ENCODE measurements at regions not wholly inside any gene's neighbourhood (a gene's known extent, or its start where the extent isn't known, plus 50 kb on each side); places are given as distances from the start of the nearest gene placed in this dataset.
A peak's percentile ranks its signal among the peaks of the same experiment; 100 is the strongest.

- peak; percentile 56 for DNase-seq
Observed at GRCh38 chr4:35500812-35501211, 743.5 kb downstream of the ARAP2 start.

- no peak for DNase-seq
Observed at GRCh38 chr4:35503435-35503834, 740.9 kb downstream of the ARAP2 start.

- peak; percentile 13 for DNase-seq
Observed at GRCh38 chr4:35506161-35506560, 738.2 kb downstream of the ARAP2 start.

GRCh38 chr4:35511851-35512250 lies 732.5 kb downstream of the ARAP2 start:
- DNase-seq = no peak

- no peak for DNase-seq
Observed at GRCh38 chr4:35516102-35516501, 728.2 kb downstream of the ARAP2 start.

GRCh38 chr4:35520059-35520458 lies 724.3 kb downstream of the ARAP2 start:
- DNase-seq = no peak

GRCh38 chr4:35521682-35522081 lies 722.6 kb downstream of the ARAP2 start:
- no peak for DNase-seq

GRCh38 chr4:35525192-35525978 lies 718.9 kb downstream of the ARAP2 start:
- peak; percentile 40 for DNase-seq

- no peak for DNase-seq
Observed at GRCh38 chr4:35526456-35526855, 717.9 kb downstream of the ARAP2 start.

GRCh38 chr4:35534962-35535361 lies 709.4 kb downstream of the ARAP2 start:
- DNase-seq = no peak

GRCh38 chr4:35538807-35539206 lies 705.5 kb downstream of the ARAP2 start:
- peak; percentile 18 for DNase-seq

- DNase-seq = peak; percentile 25
Observed at GRCh38 chr4:35539404-35540055, 704.8 kb downstream of the ARAP2 start.

- DNase-seq = peak; percentile 27
Observed at GRCh38 chr4:35541146-35541887, 703.0 kb downstream of the ARAP2 start.

GRCh38 chr4:35541888-35542213 lies 702.5 kb downstream of the ARAP2 start:
- peak; percentile 76 for DNase-seq

GRCh38 chr4:35548921-35549320 lies 695.4 kb downstream of the ARAP2 start:
- DNase-seq = peak; percentile 26

GRCh38 chr4:35556387-35556786 lies 687.9 kb downstream of the ARAP2 start:
- no peak for DNase-seq

- DNase-seq = no peak
Observed at GRCh38 chr4:35559559-35560365, 684.6 kb downstream of the ARAP2 start.

GRCh38 chr4:35562861-35563260 lies 681.5 kb downstream of the ARAP2 start:
- no peak for DNase-seq

GRCh38 chr4:35565640-35566039 lies 678.7 kb downstream of the ARAP2 start:
- DNase-seq = no peak

- no peak for DNase-seq
Observed at GRCh38 chr4:35591035-35591434, 653.3 kb downstream of the ARAP2 start.

- DNase-seq = no peak
Observed at GRCh38 chr4:35604252-35604651, 640.1 kb downstream of the ARAP2 start.

- DNase-seq = no peak
Observed at GRCh38 chr4:35604724-35605123, 639.6 kb downstream of the ARAP2 start.

- no peak for DNase-seq
Observed at GRCh38 chr4:35608205-35608604, 636.1 kb downstream of the ARAP2 start.
